Muscle of back (tissue), 3 donors: ENCODE measurements at regions not wholly inside any gene's neighbourhood (a gene's known extent, or its start where the extent isn't known, plus 50 kb on each side); places are given as distances from the start of the nearest gene placed in this dataset.

Experiments used
- DNase-seq, 3 donors: peaks; one replicate each; pipeline versions ENCODE4 v3.0.0 to v3.0.0-alpha.2; 2013

DNA sequence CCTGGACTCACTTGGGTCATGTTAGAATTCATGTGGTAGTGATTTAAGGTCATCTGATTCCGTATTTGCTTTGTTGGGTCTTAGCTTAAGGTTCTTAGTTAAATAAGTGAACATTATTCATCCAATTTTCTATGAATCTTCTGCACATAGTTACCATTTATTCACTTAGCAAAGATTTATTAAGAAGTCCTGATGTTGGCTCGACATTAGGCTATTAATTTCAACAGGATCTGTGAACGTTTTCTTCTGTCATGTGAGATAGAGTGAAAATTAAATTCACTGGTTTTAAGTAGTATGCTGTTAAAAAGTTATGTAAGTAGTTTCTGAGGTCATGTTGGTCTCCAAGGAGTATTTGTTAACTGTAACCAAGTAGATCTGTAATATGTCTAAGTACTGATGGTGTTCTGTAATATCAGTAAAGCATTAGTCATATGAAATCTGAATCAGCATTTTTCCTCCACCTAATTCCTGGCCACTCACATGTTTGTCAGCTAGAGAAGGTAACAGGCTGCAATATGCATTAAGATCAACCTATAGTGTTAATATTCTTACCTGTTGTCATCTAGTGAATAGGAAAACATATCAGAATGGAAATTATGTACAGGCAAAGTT, 155.6 kb downstream of the PCDH7 start:
- DNase-seq, result no peak

DNA sequence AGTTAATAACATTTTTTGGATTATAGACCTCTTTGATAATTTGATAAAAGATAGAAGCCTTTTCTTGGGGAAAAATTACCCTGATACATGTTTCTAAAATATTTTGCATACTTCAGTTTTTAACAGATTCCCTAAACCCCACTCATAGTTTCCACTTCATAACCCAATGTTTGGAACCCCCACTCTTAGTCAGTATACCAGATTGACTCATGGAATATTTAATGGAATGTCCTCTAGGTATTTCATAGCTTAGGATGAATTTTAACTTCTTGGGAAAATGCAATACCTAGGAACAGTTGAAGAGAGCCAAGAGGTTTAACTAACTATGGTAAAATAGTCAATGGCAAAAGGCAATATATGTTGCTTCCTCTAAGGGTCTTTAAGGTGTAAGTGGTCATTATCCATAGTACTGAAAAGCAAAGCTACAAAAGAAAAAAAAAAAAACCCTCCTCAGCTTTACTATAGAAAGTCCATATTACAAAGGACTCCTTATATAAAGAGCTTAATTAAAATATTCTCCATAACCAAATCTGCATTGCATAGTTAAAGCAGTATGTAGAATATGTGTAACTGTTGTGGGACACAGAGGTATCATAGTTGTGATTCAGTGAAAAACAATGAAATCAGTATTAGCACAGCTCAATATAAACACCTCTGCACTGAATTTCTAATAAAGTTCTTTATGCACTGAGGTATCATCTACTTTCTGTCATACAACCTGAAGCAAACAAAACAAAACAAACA, 159.9 kb downstream of the PCDH7 start:
- no peak for DNase-seq

- DNase-seq, result no peak
Observed at GRCh38 chr4:30881985-30882384, 161.8 kb downstream of the PCDH7 start.

GRCh38 chr4:30882443-30882842, 162.3 kb downstream of the PCDH7 start:
- no peak for DNase-seq

GRCh38 chr4:30882995-30883675, 163.0 kb downstream of the PCDH7 start:
- no peak for DNase-seq

DNA sequence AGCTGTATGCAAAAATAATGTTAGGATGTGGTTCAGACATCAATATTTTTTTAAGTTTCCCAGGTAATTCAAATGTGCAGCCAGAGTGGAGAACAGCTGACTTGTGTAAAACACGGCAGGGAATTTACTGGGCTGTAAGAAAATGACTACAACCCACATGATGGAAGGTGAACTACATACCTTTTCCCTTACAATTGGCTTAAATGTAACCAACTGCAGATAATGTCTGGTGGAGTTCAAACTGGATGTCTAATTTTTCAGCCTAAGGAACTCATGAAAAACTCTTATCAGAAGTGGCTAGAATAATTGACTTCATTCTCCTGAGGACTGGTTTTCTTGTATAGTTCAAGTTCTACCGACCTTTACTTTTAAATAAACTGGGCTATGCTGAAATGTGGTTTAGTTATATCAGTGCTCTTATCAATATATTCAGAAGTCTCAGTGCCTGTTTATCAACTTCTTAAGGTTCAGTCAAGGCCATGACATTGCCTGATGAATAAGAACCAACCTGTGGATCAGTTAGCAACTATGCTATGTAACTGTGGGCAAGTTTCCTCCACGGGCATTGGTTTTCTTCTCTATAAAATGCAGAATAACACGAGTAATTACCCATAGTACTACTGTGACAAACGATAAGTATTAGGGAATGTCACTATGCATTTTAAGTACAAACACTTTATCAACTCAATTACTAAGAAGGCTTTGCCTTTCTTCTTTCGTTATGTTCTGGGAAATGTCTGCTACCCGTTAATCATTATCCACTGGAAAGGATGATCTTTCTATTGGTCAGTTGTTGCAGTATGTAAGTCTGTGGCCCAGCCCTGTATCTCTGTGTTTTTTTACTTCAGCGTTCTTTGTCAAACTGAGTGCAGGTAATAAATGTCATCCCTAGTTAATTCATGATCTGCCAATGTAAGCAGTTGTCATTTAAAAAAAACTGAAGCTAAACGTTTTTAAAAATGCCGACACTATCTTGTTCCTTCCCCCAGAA, 181.6 kb downstream of the PCDH7 start:
- DNase-seq, result no peak

DNA sequence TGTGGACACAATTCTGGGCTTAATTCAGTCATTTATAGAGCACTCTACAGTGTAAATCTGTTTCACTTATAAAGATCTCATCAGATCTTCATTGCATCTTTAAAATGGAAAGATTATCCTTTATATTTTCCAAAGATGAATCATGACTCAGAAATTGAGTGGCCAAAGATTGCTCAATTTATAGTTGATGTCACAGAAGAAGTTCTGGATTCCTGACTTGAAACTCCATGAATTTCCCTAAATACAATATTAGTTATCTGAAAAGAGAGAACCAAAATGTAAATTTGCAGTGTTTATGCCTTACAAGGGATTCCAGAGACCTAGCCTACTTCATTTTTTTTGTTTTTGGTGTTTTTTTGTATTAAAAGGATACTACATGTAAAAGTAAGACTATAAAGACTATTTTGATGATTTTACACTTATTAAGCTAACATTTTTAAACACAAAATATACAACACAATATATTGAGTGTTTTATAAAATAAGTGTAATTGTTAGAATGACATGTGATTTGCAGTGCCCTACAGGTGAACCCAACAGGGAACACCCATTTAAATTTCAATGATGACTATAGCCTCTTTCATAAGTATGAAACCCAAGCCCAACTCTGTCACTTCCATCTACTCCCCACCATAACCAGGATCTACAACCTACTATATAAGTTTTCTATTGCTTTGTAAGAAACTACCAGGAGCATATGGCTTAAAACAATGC, 183.5 kb downstream of the PCDH7 start:
- DNase-seq, result no peak

GRCh38 chr4:30904215-30904555, 184.0 kb downstream of the PCDH7 start:
- DNase-seq, result no peak

GRCh38 chr4:30904588-30904987, 184.4 kb downstream of the PCDH7 start:
- no peak for DNase-seq

GRCh38 chr4:30912098-30912714, 192.0 kb downstream of the PCDH7 start:
- DNase-seq, result no peak

DNA sequence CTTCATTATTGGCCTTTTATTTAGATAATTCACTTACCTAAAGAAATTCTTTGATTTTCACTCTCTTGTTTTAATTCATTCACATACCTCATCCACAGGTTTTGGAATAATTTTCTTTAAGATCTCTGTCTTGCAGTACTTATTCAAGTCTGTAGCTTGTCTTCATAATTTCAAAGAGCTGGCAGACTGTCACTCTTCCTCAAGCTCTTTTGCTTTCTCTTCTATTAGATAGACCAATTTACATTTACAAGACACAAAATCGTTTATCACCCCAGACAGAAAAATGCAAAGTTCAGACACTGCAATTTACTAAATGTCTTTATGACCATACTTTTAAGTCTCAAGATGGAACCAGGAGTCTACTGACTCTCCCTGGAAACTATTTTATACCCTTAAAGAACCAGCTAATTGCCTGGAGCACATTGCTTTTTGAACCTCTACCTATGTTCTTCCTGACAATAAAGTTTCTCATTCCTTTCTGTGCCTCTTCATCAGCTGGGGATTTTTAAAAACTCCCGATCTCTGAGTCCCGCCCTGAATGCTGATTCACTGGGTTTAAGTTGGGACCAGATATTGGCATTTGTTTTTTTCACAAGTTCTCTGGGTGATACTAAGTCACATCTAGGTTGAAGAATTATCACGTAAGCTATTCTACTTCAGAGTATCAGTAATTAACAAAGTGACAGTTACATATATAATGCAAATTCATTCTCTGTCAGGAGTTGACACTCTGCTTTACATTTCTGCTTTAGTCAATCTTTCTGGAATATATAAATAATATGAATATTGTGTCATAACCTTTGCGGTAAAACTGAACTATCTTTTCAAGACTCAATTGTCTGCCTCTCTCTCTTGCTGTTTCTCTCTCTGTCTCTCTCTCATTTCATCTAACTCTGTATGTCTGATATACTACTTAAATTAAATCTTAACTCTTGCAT, 196.4 kb downstream of the PCDH7 start:
- DNase-seq, result no peak

GRCh38 chr4:30917946-30918345, 197.8 kb downstream of the PCDH7 start:
- DNase-seq, result no peak

DNA sequence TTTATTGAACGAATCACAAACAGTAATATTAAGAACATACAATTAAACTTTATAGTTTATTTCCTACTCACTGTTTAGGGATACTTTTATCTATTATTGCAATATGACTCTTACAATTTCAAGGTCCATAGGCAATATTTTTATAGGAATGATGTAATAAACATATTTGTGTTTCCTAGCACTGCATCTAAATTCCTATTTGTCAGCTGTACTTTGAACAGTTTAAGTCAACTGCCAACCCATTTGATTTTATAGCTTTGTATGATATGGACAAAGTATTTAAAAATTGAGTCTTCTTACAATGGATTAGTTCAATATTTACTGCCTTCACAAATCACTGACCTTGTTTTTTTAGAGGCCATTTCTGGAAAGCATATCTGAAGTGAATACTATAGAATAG, 199.3 kb downstream of the PCDH7 start:
- DNase-seq, result no peak

DNA sequence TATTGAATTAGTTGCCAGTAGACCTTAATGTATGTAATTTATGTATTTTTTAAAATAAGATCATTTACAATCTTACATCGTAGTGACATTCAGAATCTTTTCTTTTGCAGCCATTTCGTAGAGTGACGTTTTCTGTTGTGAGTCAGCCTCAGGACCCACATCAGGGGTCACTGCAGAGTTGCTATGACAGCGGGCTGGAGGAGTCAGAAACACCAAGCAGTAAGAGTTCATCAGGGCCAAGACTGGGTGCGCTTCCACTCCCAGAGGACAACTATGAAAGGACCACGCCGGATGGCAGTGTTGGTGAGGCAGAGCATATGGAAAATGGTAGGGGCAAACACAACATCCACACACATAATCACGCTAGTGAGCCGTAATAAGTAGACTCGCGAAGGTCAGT, 199.9 kb downstream of the PCDH7 start:
- DNase-seq, result no peak

DNA sequence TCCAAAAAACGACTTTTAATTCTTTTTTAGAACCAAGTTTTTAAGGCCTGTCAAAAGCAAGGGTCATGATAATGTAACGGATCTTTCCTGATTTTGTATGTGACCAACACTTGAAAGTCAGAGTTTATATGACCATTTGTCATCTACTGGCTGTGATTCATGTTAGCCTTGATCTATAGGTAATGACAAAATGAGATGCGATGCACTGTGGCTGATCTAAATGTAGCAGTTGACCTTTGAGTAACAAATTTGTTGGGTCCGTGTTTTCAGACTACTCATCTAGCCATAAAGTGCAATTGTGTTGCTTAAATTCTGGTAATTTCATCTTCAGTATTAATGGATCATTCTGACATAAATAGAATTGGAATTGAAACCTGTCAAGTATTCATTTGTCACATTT, 202.5 kb downstream of the PCDH7 start:
- no peak for DNase-seq

DNA sequence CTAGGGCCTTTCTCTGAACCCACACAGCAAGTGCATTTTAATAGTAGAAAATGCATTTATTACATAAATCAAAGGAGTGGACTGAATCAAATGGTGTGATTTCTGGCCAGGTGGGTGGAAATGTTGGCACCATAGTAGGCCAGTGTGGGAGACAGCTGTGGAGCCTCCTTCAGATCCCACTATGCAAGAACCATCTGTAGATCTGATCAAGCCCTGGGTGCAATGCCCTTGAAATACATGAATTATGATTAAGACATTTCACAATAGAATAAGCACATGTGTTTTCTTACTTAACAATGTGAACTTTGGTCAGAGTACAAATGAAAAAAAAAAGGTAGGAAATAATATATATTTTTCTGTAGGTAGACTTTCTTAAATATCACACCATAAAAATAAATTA, 204.3 kb downstream of the PCDH7 start:
- no peak for DNase-seq

DNA sequence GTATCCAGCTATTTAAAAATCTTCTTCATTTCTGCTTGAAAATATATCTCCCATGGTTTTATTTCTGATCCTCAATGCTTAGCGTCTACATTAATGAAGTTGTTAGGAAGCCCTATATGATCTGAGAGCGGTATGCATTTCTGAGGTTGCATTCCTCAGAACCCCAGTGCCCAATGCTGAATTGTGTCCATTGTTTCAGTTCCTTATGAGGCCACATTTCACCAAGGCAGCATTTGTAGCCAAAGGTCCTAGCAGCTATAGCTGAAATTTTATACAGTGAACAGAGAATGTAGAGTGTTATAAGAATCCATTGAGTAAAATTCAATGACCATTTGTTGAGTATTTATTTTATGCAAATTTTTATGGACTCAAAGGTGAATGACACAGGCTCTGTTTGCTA, 209.5 kb downstream of the PCDH7 start:
- no peak for DNase-seq

GRCh38 chr4:30930276-30930675, 210.1 kb downstream of the PCDH7 start:
- DNase-seq, result no peak

DNA sequence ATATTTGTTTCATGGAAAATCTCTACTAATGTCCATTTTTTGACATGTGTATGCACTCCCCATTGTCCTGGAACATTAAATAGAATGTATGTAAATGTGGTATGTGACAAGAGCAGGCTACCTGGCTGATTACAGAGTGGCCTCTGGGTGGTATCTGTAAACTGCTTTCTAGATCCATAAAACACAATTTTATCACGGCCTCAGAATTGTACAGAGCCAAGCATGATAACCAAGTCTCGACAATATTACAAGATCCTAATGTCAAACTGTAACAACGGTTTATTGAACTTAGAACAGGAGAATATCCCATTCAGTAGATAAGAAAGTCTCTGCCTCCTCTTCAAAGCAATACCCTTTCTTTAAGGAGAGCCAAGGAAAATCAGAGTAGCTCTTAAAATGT, 212.4 kb downstream of the PCDH7 start:
- no peak for DNase-seq

DNA sequence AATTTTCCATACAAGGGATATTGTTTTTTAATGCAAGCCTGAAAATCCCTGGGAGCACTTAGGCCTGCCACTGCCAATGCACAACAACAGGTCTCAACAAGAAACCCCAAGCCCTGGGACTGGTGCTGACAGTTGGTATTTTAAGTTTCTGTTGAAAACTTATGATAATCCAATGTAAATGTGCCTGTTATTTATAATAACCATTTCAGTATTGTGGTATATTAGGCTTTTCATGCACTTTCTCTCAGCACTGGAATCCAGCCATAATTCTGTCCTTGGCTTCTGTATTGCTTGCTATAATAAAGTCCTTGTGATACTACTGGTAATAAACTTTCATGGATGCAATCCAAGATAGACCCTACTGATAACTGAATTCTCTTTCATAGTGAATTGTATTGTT, 218.9 kb downstream of the PCDH7 start:
- DNase-seq, result peak in 2 of 3 donors; percentile 13 to 41
